ENCODE measurements at regions not wholly inside any gene's neighbourhood (a gene's known extent, or its start where the extent isn't known, plus 50 kb on each side); places are given as distances from the start of the nearest gene placed in this dataset.

DNA sequence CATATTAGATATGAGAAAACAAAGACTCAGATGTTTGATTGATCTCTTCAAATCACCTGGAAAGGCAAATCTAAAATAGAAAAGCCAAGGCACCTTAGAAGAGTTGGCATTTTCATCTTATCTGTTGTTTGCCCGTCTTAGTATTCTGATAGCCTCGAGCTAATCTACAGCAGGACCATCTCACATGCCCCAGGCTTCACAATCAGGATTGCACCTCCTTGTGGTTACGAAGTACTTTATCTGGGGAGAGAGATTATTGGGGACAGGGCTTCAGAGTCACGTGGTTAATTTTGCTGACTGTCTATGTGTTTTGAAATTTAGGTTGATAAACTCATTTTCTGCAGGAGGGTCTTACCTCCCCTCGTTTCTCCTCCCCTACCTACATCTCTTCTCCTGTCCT is 313.1 kb upstream of the ANXA10 start:
- no peak overlapping the region for H3K4me3 Mint-ChIP-seq
- peaks cover 14% of the 10 kb centered on the region for H3K9me3 Mint-ChIP-seq
- CTCF ChIA-PET: no interaction called here
- H3K27me3 Mint-ChIP-seq: no peaks in the 10 kb centered on the region
- no peak overlapping the region for H3K27ac Mint-ChIP-seq
- DNase-seq: no peak
- no peaks in the 10 kb centered on the region for H3K4me1 Mint-ChIP-seq (ENCODE audit: low read depth)
- intact Hi-C loops (cut with micrococcal nuclease): no loop called here
- no peak for ATAC-seq
- POLR2A ChIA-PET: interaction anchor here (0.7 kb wide), 1 partner anchor 155 kb away, joined by 3 read pairs; no protein-coding TSS in a partner anchor
- H3K36me3 Mint-ChIP-seq (ENCODE audit: low read depth): no peaks in the 10 kb centered on the region
- TF ChIP-seq, protein P1, sequence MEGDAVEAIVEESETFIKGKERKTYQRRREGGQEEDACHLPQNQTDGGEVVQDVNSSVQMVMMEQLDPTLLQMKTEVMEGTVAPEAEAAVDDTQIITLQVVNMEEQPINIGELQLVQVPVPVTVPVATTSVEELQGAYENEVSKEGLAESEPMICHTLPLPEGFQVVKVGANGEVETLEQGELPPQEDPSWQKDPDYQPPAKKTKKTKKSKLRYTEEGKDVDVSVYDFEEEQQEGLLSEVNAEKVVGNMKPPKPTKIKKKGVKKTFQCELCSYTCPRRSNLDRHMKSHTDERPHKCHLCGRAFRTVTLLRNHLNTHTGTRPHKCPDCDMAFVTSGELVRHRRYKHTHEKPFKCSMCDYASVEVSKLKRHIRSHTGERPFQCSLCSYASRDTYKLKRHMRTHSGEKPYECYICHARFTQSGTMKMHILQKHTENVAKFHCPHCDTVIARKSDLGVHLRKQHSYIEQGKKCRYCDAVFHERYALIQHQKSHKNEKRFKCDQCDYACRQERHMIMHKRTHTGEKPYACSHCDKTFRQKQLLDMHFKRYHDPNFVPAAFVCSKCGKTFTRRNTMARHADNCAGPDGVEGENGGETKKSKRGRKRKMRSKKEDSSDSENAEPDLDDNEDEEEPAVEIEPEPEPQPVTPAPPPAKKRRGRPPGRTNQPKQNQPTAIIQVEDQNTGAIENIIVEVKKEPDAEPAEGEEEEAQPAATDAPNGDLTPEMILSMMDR (IDR thresholded peaks at IDR 0.05): no peak

DNA sequence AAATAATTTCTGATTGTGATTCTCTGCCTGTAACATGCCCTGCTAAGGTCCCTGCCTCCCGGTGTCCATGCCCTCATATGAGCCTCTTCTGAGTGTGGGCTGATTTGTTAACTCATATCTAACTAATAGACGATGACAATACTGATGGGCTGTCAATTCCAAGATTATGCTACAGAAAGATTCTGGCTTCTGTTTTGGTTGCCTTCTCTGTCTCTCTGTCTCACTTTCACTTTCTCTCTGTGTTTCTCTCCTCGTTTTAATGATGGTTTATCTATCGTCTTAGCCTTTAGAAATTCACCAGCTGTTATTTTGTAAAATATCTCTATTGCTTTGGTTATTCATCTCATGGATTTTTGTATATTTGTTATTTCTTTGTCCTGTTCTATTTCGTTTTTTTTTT is 312.5 kb upstream of the ANXA10 start:
- no peaks in the 10 kb centered on the region for H3K27me3 Mint-ChIP-seq
- POLR2A ChIA-PET: no interaction called here
- TF ChIP-seq, protein P1 (IDR thresholded peaks at IDR 0.05): no peak

DNA sequence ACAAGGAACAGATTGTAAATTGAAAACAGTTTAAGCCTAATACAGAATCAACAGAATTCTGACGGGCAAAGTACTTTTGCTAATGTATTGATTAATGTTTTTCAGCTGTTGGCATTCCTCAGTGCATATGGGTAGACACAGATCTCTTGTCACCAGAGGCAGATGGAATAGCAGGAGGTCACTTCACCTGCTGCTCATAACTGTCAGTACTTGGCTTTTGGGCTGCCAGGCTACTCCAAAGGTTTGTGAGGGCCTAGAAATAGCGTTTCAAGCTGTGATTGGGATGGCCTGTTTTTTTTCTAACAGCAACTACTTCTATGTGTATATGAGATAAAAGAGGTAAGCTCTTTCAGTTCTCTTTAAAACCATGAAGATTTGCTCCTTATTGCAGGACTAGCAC is 307.5 kb upstream of the ANXA10 start:
- peaks cover 7% of the 10 kb centered on the region for H3K9me3 Mint-ChIP-seq
- TF ChIP-seq, protein P1 (IDR thresholded peaks at IDR 0.05): no peak
- H3K36me3 Mint-ChIP-seq (ENCODE audit: low read depth): no peaks in the 10 kb centered on the region
- DNase-seq: no peak
- CTCF ChIA-PET: no interaction called here
- no peak overlapping the region for H3K27ac Mint-ChIP-seq
- H3K4me1 Mint-ChIP-seq (ENCODE audit: low read depth): no peaks in the 10 kb centered on the region
- H3K27me3 Mint-ChIP-seq: no peaks in the 10 kb centered on the region
- intact Hi-C loops (cut with micrococcal nuclease): no loop called here
- POLR2A ChIA-PET: no interaction called here
- H3K4me3 Mint-ChIP-seq: no peak overlapping the region
- ATAC-seq: no peak

More for the DNA sequence above, 312.5 kb upstream of the ANXA10 start:
- Mint-ChIP-seq H3K36me3 (ENCODE audit: low read depth) (no peaks in the 10 kb centered on the region), H3K9me3 (peaks cover 14% of the 10 kb centered on the region), H3K4me1 (ENCODE audit: low read depth) (no peaks in the 10 kb centered on the region), H3K27ac (no peak overlapping the region), H3K4me3 (no peak overlapping the region)
- intact Hi-C loops (cut with micrococcal nuclease): no loop called here
- ATAC-seq (no peak), DNase-seq (no peak)
- CTCF ChIA-PET: no interaction called here

DNA sequence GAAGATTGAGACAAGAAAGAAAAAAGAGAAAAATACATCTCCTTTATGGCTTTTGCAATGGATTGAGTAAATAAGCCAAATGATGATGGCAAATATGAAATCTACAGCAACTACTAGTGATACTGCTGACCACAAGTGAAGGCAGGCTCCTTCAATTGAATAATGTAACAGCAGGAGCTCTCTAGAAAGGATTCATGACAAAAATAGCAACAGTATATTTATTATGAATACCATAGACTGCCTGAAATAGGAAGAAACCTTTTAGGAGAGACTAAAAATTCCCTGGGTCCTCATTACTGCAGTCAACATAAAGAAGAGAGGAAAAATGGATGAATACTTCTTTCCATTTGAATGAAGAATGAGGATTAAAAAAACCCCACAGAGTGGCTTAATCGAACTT is 306.8 kb upstream of the ANXA10 start:
- no peak overlapping the region for H3K4me3 Mint-ChIP-seq
- no peaks in the 10 kb centered on the region for H3K36me3 Mint-ChIP-seq (ENCODE audit: low read depth)
- peaks cover 7% of the 10 kb centered on the region for H3K9me3 Mint-ChIP-seq
- H3K27ac Mint-ChIP-seq: no peak overlapping the region
- DNase-seq (no peak), ATAC-seq (no peak)
- no peaks in the 10 kb centered on the region for H3K4me1 Mint-ChIP-seq (ENCODE audit: low read depth)
- no peaks in the 10 kb centered on the region for H3K27me3 Mint-ChIP-seq
- TF ChIP-seq, protein P1 (IDR thresholded peaks at IDR 0.05): no peak
- ChIA-PET POLR2A (no interaction called here), CTCF (no interaction called here)
- intact Hi-C loops (cut with micrococcal nuclease): no loop called here

DNA sequence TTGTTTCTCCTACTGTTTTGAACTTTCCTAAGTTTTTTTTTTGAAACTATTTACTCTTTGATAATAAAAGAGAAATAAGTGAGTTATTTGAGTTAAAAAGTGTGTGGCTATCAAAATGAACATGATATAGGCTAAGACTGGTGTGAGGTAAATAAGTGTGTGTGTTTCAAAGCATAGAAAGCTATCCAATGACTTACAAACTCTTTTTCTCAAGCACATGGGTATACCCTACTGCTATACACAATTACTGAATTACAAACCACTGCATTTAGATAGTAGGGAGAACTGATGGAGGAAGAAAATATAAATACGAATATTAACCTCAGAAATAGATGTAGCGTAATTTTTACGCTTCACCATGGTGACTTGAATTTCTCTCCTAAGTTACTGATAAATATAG is 305.8 kb upstream of the ANXA10 start:
- ChIA-PET POLR2A (no interaction called here), CTCF (no interaction called here)
- intact Hi-C loops (cut with micrococcal nuclease): no loop called here
- no peak for ATAC-seq
- no peaks in the 10 kb centered on the region for H3K4me1 Mint-ChIP-seq (ENCODE audit: low read depth)
- H3K9me3 Mint-ChIP-seq: peaks cover 6% of the 10 kb centered on the region
- TF ChIP-seq, protein P1 (IDR thresholded peaks at IDR 0.05): no peak
- no peak overlapping the region for H3K4me3 Mint-ChIP-seq
- no peaks in the 10 kb centered on the region for H3K27me3 Mint-ChIP-seq
- no peaks in the 10 kb centered on the region for H3K36me3 Mint-ChIP-seq (ENCODE audit: low read depth)
- no peak overlapping the region for H3K27ac Mint-ChIP-seq
- DNase-seq: no peak
